Ammon's horn (tissue), 1 donor: ENCODE measurements at regions not wholly inside any gene's neighbourhood (a gene's known extent, or its start where the extent isn't known, plus 50 kb on each side); places are given as distances from the start of the nearest gene placed in this dataset.
"Not testable (repeated sequence)": the region's sequence is repeated elsewhere in the genome, so short reads cannot be mapped to it uniquely, and the experiment has no call there.

ENCODE experiments used
- DNase-seq: peaks from one replicate; pipeline ENCODE4 v3.0.0-alpha.2; 2016; ENCODE audit warnings: low spot score

DNA sequence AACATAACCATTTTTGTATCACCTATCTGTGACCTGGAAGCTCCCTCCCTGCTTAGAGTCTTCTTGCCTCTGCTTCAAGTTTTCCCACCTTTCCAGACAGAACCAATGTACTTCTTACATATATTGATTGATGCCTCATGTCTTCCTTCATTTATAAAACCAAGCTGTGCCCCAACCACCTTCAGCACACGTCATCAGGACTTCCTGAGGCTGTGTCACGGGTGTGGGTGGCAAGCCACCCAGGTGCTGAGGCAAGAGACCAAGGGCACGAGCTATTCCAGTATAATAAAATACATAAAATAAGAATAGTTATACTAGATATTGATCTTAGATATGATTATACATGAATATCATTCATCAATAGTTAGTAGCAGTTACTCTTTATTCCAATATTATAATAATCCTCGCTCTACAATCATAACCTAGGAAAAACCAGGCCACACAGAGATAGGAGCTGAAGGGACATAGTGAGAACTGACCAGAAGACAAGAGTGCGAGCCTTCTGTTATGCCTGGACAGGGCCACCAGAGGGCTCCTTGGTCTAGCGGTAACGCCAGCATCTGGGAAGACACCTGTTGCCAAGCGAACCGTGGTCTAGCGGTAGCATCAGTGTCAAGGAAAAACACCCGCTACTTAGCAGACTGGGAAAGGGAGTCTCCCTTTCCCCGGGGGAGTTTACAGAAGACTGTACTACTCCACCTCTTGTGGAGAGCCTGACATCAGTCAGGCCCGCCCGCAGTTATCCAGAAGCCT lies 180.2 kb upstream of the ERCC4 start:
- not testable (repeated sequence) for DNase-seq

DNA sequence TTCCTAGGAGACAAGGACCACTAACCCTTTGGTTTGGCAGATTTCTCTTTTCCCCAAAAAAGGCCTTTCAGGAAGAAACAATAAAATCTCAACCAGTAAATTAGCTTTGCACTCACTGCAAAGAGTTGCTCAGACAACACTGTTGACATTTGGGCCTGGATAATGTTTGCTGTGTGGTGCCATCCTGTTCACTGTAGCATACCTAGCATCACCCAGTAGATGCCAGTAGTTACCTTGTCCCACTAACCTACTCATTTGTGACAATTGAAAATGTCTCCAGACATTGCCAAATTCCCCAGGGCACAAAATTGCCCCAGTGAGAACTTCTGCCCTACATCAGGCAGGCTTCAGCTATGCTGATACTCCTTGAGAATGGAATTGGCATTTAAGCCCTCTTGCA lies 177.0 kb upstream of the ERCC4 start:
- DNase-seq: no peak

DNA sequence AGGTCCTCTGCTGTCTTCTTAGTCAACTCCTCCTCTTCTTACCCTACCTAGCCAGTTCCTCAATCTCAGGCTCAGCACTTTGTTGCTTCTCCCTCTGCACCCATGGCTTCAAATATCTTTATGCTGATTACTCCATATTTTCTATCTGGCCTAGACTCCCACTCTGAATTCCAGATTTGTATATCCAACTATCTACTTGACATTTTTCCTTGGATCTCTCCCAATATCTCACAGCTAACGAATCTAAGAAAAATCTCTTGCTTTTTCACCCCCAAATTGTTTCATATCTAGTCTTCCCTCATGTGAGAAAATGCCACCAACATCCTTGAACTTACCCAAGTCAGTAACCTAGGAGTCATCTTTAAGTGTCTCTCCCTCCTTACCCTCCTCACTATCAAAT lies 176.4 kb upstream of the ERCC4 start:
- DNase-seq: no peak

DNA sequence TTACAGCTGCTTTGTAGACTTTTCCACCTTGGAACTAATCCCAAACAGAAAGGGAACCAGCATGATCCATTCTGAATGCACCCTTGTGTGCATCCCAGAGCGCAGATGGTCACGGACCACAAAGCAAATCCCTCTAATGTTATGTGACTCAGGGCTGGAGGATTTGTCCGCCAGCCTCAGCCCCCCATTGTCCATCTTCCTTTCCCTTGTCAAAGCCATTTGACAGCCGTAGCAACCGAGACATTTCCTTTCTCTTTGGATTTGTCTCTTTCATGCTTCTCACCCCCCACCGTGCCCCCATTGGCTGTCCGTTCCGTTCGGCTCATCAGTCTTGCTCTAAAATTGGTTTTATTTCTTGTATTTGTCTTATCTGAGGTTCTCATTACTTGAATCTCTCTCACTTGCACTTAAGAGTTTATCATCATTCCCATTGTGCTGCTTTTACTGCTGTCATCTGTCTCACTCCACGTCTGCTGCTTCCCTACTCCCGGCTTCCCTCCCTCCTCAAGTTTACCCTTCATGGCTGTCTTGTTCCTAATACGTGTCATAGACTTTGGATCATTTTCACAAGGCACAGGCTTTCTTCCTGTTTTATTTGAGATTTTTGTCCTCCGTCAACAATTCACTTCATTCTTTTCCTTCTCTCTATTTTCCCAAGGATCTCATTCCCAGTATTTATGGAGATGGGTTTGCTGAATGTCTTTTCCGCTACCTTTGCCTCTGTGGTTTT lies 163.4 kb upstream of the ERCC4 start:
- no peak for DNase-seq

DNA sequence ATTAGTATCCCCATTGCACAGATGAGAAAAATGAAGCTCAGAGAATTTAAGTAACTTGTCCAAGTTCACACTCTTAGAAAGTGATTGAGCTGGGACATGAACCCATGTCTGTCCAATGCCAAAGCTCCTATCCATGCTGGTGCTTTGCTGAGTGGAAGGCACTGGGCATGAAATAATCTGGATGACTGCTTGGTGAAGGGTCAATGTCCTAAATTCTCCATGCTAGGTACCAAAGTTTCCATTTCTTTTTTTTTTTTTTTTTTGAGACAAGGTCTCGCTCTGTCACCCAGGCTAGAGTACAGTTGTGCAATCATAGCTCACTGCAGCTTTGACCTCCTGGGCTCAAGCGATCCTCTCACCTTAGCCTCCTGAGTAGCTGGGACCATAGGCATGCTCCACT lies 153.6 kb upstream of the ERCC4 start:
- DNase-seq: no peak

DNA sequence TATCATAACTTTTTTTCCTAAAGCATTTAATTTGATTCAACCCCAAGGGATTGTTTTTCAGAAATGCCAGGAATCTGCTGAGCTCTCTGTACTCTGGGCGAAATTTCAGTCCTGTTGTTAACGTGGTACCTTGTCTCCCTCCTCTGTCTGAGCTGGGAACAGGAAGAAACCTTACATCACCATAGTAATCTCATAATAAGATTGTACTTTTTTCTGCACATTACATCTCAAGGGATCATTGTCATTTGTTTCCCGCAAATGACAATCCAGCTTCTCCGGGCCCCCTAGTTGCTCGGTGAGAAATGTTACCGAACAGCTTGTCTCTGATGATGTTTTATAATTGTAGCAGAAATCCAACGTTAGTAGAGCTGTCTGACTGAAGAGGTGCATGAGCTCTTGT lies 152.7 kb upstream of the ERCC4 start:
- DNase-seq: peak; percentile 53

DNA sequence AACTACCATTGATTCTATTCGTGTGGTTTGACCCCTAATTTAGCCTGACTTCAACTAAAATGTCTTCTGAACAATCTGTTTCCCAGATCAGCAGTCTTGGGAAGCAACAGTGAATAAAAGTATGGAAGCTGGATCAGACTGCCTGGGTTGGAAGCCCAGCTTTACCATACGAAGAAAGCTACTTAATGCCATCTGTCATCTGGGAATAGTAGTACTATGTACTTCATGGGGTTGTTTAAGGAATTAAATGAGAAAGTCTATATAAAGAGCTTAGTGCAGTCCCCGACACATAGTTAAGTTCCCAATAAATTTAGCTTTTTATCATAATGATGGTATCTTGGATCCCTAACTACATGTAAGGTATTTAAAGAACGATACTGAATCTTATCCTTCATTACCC lies 151.5 kb upstream of the ERCC4 start:
- DNase-seq: no peak

DNA sequence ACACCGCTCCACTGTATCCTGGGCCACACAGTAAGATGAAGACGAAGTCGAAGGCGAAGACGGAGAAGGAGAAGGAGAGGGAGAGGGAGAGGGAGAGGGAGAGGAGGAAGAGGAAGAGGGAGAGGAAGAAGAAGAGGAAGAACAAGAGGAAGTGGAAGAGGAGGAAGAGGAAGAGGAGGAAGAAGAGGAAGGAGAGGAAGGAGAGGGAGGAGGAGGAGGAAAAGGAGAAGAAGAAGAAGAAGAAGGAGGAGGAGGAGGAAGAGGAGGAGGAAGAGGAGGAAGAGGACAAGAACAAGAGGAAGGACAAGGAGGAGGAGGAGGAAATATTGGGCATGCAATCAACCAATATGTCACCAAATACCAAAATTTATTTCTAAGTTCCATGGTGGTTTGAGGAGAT lies 149.5 kb upstream of the ERCC4 start:
- no peak for DNase-seq

DNA sequence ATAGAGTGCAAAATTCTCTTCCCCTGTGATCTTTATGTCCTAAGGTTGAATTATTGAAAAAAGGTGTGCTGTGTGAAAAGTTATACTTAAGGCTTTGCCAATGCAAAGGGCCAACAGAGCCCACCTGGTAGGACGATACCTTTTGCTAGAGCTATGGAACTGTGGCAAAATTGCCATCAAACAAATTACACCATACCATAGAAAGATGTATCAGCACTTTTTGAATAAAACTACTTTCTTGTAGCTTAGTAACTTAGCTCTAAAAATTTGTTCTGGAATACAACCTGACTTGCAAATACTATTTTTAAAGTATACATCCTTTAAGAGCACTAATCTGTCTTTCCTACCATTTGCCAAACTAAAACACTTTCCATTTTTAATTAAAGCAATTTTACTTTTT lies 147.2 kb upstream of the ERCC4 start:
- DNase-seq: no peak

DNA sequence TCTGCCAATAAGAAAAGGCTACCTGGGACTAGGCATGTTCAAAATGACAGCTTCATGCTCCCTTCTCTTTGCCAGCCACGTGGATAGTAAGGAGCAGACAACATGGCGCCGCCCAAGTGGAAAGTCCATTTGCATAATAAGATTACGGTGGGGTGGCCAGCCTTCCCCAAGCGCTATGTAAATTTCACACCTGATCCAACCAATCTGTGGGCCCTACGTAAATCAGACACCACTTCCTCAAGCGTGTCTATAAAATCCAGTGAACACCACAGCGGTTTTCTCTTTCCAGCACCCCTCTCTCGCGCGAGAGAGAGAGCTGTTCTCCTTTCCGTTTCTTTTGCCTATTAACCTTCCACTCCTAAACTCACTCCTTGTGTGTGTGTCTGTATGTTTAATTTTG lies 140.3 kb upstream of the ERCC4 start:
- DNase-seq: no peak

DNA sequence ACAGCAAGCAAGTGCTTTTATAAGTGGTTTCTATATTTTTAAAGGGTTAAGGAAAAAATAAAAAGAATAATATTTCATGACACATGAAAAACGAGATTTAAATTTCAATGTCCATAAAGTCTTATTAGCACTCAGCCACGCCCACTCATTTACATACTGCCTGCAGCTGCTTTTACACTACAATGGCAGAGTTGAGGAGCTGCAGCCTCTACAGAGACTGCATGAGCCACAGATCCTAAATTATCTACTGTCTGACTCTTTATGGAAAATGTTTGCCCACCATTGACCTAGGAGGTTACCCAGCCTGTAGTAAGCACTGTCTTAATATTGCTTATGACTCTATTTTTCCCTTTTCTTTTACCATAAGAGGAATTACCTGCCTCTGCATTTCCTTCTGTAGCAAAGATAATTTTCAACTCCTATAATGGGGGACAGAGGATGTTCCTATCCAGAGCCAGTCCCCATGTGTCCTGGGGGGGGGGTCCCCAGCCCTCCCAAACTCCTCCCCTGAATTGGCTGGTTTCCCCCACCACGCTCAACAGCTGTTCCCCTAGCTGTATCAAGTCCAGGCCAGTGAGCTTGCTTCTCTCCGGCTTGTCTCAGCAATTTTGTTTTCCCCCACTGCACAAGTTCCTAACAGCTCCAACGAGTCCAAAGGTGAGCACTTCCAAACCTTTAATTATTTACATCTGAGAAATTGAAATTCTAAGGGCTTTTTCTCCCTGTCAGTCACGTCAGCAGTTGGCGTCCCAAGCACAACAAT lies 139.4 kb upstream of the ERCC4 start:
- no peak for DNase-seq

DNA sequence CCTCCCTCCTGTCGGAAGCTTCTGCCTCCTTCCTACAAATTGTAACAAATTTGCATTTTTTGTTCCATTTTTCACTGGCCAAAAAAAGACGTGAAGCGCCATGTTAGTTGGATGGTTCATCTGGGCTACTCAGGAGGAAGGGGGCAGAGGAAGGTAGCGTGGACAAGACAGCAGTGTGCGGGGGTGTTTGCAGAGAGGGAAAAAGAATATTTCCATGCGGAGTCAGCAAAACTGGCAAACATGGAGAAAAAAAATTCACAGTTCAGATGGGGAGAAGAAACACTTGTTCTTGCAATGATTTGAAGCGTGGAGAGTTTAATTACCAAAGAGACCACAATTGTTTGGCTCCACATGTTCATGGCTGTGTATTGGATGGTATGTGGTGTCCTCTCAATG lies 138.8 kb upstream of the ERCC4 start:
- DNase-seq: no peak

DNA sequence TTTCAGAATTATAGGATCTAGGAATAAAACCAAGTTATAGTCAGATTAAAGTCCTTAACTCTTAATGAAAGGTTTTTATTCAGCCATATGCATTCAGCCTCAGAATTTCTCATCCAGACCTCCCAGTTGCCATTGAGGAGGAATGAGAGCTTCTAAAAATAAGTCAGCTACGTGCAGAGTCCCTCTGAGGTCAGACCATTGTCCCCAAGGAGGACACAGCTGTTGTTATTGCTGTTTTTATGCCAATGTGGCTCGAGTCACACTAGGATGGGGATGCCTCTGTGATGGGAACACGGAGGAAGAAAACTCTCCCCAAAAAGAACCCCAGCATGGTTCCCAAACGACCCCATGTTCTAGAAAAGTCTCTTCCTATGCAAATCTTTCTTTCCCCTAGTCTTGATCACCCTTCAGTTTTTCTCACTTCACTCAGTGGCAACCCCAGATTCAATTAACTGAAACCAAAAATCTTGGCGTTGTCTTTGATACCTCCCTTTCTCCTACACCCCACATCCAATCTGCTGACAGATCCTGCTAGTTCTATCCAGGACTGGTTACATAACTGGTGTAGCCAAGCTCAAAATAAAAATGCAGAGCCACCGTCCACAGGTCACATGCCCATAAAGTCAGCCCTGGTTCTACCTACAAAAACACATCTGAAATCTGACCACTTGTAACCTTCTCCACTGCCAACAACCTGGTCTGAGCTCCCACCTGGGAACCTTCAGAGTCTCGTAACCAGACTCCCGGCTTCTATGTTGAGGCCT lies 138.2 kb upstream of the ERCC4 start:
- no peak for DNase-seq

DNA sequence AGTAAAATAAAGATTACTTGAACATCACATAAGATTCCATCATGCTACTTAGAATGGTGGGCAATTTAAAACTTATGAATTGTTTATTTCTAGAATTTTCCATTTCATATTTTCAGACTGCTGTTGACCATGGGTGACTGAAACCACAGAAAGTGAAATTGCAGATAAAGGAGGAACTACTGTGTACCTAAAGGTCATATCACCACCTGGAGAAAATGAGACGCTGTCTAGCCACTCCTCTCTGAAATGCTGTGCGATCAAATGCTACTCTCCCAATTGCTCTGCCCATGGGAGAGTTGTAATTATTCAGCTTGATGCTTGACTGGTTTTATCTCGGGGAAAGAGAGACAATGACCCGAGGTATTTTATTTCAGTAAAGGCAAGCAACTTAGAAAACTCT lies 128.9 kb upstream of the ERCC4 start:
- no peak for DNase-seq

DNA sequence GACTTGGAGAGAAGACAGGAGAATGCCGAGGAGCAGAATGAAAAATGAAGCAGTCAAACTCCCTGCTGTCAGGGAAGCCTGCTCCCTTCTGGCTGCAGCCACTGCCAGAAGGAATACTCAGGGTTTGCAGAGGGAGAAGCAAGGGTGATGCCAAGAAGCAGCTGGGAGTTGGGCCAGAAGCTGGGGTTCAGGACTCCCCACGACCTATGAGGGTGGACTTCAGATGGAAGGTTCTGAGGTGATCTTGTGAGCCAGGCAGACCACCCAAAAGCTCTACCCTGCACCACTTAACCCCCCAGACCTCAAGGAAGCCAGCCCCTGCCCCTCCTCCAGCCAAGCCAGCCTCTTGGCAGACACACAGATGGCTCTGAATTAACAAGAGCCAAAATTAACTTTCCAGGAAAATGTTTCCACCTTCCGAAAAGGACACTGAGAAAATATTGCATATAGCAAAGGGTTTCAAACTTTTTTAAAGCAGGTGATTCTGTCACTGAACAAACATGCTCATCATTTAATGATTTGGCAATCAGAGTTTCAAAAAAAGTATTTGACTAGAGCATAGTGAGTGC lies 126.0 kb upstream of the ERCC4 start:
- DNase-seq: peak; percentile 45

DNA sequence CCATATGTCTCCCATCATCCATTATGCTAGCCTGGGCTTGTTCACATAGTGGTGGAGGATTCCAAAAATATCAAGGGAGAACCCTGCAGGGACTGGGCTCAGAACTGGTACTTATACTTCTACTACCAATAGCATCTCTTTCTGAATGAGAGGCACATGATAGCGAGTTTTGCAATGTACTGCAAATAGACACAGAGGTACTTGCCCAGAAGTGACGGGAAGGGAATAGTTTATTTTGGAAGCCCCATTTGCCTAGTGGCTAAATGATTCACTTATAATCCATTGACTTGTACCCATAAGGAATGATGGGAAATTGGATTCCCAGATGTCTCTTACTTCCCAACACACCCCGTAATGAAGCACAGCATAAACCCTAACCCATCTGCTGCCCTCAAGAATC lies 124.8 kb upstream of the ERCC4 start:
- DNase-seq: no peak

DNA sequence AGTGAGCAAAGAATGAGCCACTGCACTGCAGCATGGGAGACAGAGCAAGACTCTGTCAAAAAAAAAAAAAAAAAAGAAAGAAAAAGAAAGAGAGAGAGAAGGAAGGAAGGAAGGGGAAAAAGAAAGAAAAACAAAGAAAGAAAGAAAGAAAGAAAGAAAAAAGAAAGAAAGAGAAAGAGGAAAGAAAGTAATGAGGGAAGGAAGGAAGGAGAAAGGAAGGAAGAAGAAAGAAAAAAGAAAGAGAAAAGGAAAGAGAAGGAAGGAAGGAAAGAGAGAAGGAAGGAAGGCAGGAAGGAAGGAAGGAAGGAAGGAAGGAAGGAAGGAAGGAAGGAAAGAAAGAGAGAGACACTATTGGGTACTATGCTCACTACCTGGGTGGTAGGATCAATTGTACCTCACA lies 122.2 kb upstream of the ERCC4 start:
- no peak for DNase-seq

DNA sequence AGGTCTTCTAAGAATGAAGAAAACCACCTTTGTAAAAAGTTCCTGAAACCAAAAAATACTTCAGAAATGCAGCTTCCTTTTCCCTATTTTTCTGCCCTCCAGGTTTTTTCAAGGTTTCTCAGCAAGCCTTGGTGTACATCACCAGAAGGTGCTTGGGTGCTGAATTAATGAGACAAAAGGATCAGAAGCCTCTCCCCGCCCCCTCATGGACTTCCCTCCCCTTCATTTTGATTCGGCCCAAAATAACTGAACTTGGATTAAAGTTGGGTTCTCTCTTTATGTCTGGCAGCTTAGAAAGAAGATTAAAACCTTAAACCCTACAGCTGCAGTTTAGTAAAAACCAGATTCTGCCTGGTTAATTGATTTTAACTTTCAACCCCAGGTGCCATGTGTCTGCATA lies 121.7 kb upstream of the ERCC4 start:
- DNase-seq: no peak

DNA sequence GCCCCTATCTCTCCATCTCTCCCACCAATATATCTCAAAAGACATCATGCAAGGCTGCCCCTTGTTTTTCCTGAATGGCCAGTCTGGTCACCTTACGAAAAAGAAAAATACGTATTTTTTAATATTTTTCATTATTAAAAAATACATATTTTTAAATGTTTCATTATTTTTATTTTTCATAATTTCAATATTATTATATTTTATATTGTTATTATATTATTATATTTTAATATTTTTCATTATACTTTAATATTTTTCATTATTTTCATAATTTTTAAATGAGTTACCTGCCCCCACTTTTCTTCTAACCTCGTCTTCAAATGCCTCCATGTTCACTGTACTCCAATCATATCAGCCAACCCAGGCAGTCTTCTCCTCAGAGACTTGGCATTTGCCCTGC lies 116.0 kb upstream of the ERCC4 start:
- DNase-seq: no peak

DNA sequence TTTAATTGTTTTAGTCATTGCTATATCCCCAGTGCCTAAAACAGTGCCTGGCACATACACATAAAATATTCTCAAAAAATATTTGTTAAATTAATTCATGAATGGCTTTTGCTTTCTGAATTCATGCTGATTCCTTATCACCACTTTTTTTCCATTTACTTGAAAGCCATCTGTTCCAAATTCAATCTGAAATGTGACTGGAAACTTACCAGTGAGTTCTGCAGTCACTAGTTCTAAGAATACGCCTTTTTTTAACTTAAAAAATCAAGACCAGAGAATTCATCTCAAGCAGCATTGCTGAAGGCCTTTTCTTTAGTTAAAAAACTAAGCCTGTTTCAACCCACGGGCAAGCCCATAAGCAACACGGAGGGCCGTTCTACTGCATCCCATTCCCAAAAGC lies 114.0 kb upstream of the ERCC4 start:
- no peak for DNase-seq

DNA sequence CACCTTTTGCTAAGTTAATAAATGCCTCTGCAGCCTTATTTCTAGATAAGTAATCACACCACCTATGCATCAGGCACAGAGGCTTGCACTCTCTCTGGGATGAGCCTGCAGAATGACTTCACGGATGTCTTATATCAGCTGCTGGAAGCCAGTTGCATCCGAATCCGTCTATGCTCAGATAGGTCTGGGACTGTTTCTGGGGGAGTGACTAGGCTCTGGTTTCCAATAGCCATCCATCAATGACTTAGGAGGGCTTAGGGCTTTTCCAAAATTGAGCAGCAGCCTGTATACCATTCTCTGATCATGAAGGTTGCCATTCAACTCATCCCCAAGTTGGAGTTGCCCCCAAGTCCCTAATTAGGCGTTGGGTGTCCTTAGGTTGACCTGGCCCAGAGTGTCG lies 113.3 kb upstream of the ERCC4 start:
- DNase-seq: no peak

DNA sequence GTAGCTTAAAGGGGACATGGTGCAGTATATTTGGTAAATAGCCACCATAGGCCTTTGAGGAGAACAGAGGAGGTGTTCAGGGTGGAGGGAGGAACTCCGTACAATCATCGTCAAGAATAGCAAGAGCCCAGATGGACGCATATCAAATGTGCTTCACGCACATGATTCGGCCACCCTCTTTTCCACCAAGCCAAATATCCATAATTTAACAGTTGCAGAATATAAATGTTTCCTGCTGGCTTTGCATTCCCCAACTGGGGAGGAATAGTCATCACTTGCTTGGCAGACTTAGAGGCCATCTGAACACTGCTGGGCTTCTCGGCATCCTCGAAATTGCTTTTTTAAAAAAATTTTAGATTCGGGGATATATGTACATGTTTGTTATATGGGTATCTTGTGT lies 111.9 kb upstream of the ERCC4 start:
- no peak for DNase-seq
